Mononuclear cell (primary cell): ENCODE measurements at regions not wholly inside any gene's neighbourhood (a gene's known extent, or its start where the extent isn't known, plus 50 kb on each side); places are given as distances from the start of the nearest gene placed in this dataset.

Experiments
- H3K27me3 ChIP-seq: 2 replicates; pipeline ENCODE4 v1.6.0; 2011; ENCODE audit warnings: low read length, control low read depth; ENCODE audit not compliant: insufficient read depth
- H3K4me1 ChIP-seq: 2 replicates; pipeline ENCODE4 v1.5.1; 2011; ENCODE audit warnings: mild to moderate bottlenecking, low read length, control low read depth; ENCODE audit not compliant: insufficient read depth
- H3K4me3 ChIP-seq: 2 replicates; pipeline ENCODE4 v1.5.1; 2011; ENCODE audit warnings: mild to moderate bottlenecking, low read length, moderate library complexity
- H3K9me3 ChIP-seq: 2 replicates; pipeline ENCODE4 v1.5.1; 2011; ENCODE audit warnings: low read depth, mild to moderate bottlenecking, control low read depth, low read length

GRCh38 chr20:60870040-60870439 lies 382.0 kb upstream of the CDH4 start:
- H3K4me1 ChIP-seq = no peaks in the 10 kb centered on the region
- H3K27me3 ChIP-seq = no peaks in the 10 kb centered on the region
- H3K9me3 ChIP-seq = no peaks in the 10 kb centered on the region
- H3K4me3 ChIP-seq = no peak overlapping the region

- Histone ChIP-seq H3K27me3 (no peaks in the 10 kb centered on the region), H3K4me1 (no peaks in the 10 kb centered on the region), H3K4me3 (no peak overlapping the region), H3K9me3 (no peaks in the 10 kb centered on the region)
These were observed 379.8 kb upstream of the CDH4 start for GRCh38 chr20:60872224-60872623.

GRCh38 chr20:60877071-60877857 lies 374.8 kb upstream of the CDH4 start:
- Histone ChIP-seq H3K9me3 (no peaks in the 10 kb centered on the region), H3K4me1 (no peaks in the 10 kb centered on the region), H3K27me3 (no peaks in the 10 kb centered on the region), H3K4me3 (no peak overlapping the region)

- H3K27me3 ChIP-seq = no peaks in the 10 kb centered on the region
- H3K4me1 ChIP-seq = no peaks in the 10 kb centered on the region
- H3K4me3 ChIP-seq = no peak overlapping the region
- H3K9me3 ChIP-seq = no peaks in the 10 kb centered on the region
These were observed 369.2 kb upstream of the CDH4 start for GRCh38 chr20:60882836-60883235.

GRCh38 chr20:60883496-60883895 lies 368.6 kb upstream of the CDH4 start:
- H3K9me3 ChIP-seq = no peaks in the 10 kb centered on the region
- no peak overlapping the region for H3K4me3 ChIP-seq
- no peaks in the 10 kb centered on the region for H3K4me1 ChIP-seq
- no peaks in the 10 kb centered on the region for H3K27me3 ChIP-seq

GRCh38 chr20:60884277-60884676 lies 367.8 kb upstream of the CDH4 start:
- no peaks in the 10 kb centered on the region for H3K27me3 ChIP-seq
- no peak overlapping the region for H3K4me3 ChIP-seq
- H3K4me1 ChIP-seq = no peaks in the 10 kb centered on the region
- H3K9me3 ChIP-seq = no peaks in the 10 kb centered on the region

GRCh38 chr20:60888771-60889170 lies 363.3 kb upstream of the CDH4 start:
- Histone ChIP-seq H3K4me3 (no peak overlapping the region), H3K27me3 (no peaks in the 10 kb centered on the region), H3K9me3 (no peaks in the 10 kb centered on the region), H3K4me1 (no peaks in the 10 kb centered on the region)

GRCh38 chr20:60892095-60892813 lies 359.8 kb upstream of the CDH4 start:
- no peaks in the 10 kb centered on the region for H3K9me3 ChIP-seq
- no peaks in the 10 kb centered on the region for H3K4me1 ChIP-seq
- no peaks in the 10 kb centered on the region for H3K27me3 ChIP-seq
- H3K4me3 ChIP-seq = no peak overlapping the region

- Histone ChIP-seq H3K4me3 (no peak overlapping the region), H3K4me1 (no peaks in the 10 kb centered on the region), H3K27me3 (no peaks in the 10 kb centered on the region), H3K9me3 (no peaks in the 10 kb centered on the region)
These were observed 358.0 kb upstream of the CDH4 start for GRCh38 chr20:60894091-60894490.

GRCh38 chr20:60895363-60896079 lies 356.5 kb upstream of the CDH4 start:
- Histone ChIP-seq H3K4me3 (no peak overlapping the region), H3K27me3 (no peaks in the 10 kb centered on the region), H3K4me1 (no peaks in the 10 kb centered on the region), H3K9me3 (no peaks in the 10 kb centered on the region)

GRCh38 chr20:60897976-60898375 lies 354.1 kb upstream of the CDH4 start:
- H3K4me1 ChIP-seq = no peaks in the 10 kb centered on the region
- H3K4me3 ChIP-seq = no peak overlapping the region
- H3K9me3 ChIP-seq = no peaks in the 10 kb centered on the region

GRCh38 chr20:60899320-60899719 lies 352.7 kb upstream of the CDH4 start:
- H3K9me3 ChIP-seq = no peaks in the 10 kb centered on the region
- H3K27me3 ChIP-seq = no peaks in the 10 kb centered on the region
- no peaks in the 10 kb centered on the region for H3K4me1 ChIP-seq
- H3K4me3 ChIP-seq = no peak overlapping the region

More at GRCh38 chr20:60897976-60898375, 354.1 kb upstream of the CDH4 start:
- H3K27me3 ChIP-seq = no peaks in the 10 kb centered on the region

GRCh38 chr20:60900618-60901017 lies 351.4 kb upstream of the CDH4 start:
- H3K4me3 ChIP-seq = no peak overlapping the region
- no peaks in the 10 kb centered on the region for H3K9me3 ChIP-seq
- no peaks in the 10 kb centered on the region for H3K27me3 ChIP-seq
- no peaks in the 10 kb centered on the region for H3K4me1 ChIP-seq

GRCh38 chr20:60901831-60902230 lies 350.2 kb upstream of the CDH4 start:
- Histone ChIP-seq H3K9me3 (no peaks in the 10 kb centered on the region), H3K27me3 (no peaks in the 10 kb centered on the region), H3K4me1 (no peaks in the 10 kb centered on the region), H3K4me3 (no peak overlapping the region)

GRCh38 chr20:60903325-60903971 lies 348.6 kb upstream of the CDH4 start:
- no peaks in the 10 kb centered on the region for H3K27me3 ChIP-seq
- no peak overlapping the region for H3K4me3 ChIP-seq
- H3K4me1 ChIP-seq = no peaks in the 10 kb centered on the region
- no peaks in the 10 kb centered on the region for H3K9me3 ChIP-seq
